Naive thymus-derived CD8-positive, alpha-beta T cell (primary cell): ENCODE measurements at regions not wholly inside any gene's neighbourhood (a gene's known extent, or its start where the extent isn't known, plus 50 kb on each side); places are given as distances from the start of the nearest gene placed in this dataset.

Source experiments
- ATAC-seq, 2 donors: fragments of 150-1000 bp; cut with Tn5 transposase in 1 of 2; sonication (Bioruptor Pico), chemical (Tn5 transposase) in 1 of 2; 1 replicate in 1 of 2; 2 replicates in 1 of 2; pipeline ENCODE4 v1.10.0; 2021; ENCODE audit warnings: mild to moderate bottlenecking in 2 of 2, moderate library complexity in 2 of 2
- POLR2A ChIA-PET: fragments of 350-600 bp; sonication (Branson Sonifier 250); formaldehyde crosslinking; loops from one replicate; lab custom pipeline; 2021; ENCODE audit warnings: antibody characterized with exemption; lab: Charles Lee
- DNase-seq, 10 donors: peaks; one replicate each; pipeline versions ENCODE4 v3.0.0 to v3.0.0-alpha.2; 2020 to 2022
- H3K27ac Mint-ChIP-seq, 10 donors: one replicate each; pipeline ENCODE4 v1.8.0; 2020 to 2022; ENCODE audit warnings: mild to moderate bottlenecking in 10 of 10, mixed read lengths in 10 of 10, moderate library complexity in 4 of 10, inconsistent platforms in 1 of 10
- H3K27me3 Mint-ChIP-seq, 5 donors: one replicate each; pipeline ENCODE4 v1.8.0; 2021 to 2022; ENCODE audit warnings: mixed read lengths in 5 of 5
- H3K36me3 Mint-ChIP-seq, 3 donors: one replicate each; pipeline ENCODE4 v1.8.0; 2020 to 2022; ENCODE audit warnings: mixed read lengths in 3 of 3, mild to moderate bottlenecking in 2 of 3, inconsistent platforms in 1 of 3
- H3K4me1 Mint-ChIP-seq, 4 donors: one replicate each; pipeline ENCODE4 v1.8.0; 2021 to 2022; ENCODE audit warnings: mixed read lengths in 4 of 4
- H3K4me3 Mint-ChIP-seq, 10 donors: one replicate each; pipeline ENCODE4 v1.8.0; 2020 to 2022; ENCODE audit warnings: mild to moderate bottlenecking in 10 of 10, mixed read lengths in 10 of 10, moderate library complexity in 6 of 10, inconsistent platforms in 1 of 10
- H3K9me3 Mint-ChIP-seq, 9 donors: one replicate each; pipeline ENCODE4 v1.8.0; 2020 to 2022; ENCODE audit warnings: mixed read lengths in 9 of 9, mild to moderate bottlenecking in 3 of 9, inconsistent platforms in 1 of 9, moderate library complexity in 1 of 9

DNA sequence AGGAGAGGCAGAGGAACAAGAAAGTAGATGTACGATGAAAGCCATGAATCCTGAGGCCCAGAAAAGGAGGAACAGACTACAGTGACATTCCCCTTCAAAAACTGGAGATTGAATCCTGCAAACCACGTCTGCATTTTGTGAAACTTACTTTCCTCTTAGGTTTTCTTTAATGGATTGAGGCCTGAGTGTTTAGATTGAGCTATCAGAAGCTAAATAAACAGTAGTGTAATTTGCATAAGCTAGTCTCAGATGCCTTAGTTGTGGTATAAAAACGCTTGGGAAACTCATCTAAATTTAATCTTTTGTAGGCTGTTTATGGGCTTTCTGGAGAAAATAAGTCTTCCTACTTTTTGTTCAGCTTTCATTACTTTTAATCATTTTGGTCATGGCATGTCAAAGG is 94.8 kb upstream of the HDAC9 start:
- no peaks in the 10 kb centered on the region for H3K36me3 Mint-ChIP-seq
- POLR2A ChIA-PET = no interaction called here
- no peak overlapping the region for H3K27ac Mint-ChIP-seq
- H3K27me3 Mint-ChIP-seq = peaks cover 0 to 4% (median 1%) of the 10 kb centered on the region in 5 donors
- ATAC-seq = no peak
- no peak overlapping the region for H3K4me3 Mint-ChIP-seq
- H3K4me1 Mint-ChIP-seq = peaks cover 0 to 36% (median 0%) of the 10 kb centered on the region in 4 donors
- H3K9me3 Mint-ChIP-seq = no peaks in the 10 kb centered on the region
- DNase-seq = no peak

DNA sequence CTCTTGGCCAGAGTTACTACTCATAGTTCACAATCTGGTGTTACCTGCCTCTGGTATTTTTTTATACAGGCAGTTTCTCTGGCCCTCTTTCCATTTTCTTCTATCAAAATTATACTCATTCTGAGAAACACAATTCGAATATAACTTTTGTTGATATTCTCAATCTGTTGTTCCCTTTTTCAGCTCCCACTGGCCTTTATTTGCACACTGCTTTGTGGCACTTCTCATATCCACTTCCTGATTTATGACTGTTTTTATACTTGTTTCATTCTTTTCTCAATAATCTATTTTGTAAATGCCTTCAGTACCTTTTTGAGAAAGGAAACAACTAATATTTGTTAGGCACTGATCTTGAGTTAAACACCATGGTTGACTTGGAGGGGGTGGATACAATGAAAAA is 93.8 kb upstream of the HDAC9 start:
- no peaks in the 10 kb centered on the region for H3K36me3 Mint-ChIP-seq
- ATAC-seq (no peak), DNase-seq (no peak)
- H3K9me3 Mint-ChIP-seq = no peaks in the 10 kb centered on the region
- peak overlapping the region in 1 of 10 donors; percentile 26 for H3K4me3 Mint-ChIP-seq
- peaks cover 0 to 4% (median 1%) of the 10 kb centered on the region in 5 donors for H3K27me3 Mint-ChIP-seq
- peaks cover 0 to 37% (median 0%) of the 10 kb centered on the region in 4 donors for H3K4me1 Mint-ChIP-seq
- POLR2A ChIA-PET = no interaction called here
- peak overlapping the region in 1 of 10 donors; percentile 65 for H3K27ac Mint-ChIP-seq

DNA sequence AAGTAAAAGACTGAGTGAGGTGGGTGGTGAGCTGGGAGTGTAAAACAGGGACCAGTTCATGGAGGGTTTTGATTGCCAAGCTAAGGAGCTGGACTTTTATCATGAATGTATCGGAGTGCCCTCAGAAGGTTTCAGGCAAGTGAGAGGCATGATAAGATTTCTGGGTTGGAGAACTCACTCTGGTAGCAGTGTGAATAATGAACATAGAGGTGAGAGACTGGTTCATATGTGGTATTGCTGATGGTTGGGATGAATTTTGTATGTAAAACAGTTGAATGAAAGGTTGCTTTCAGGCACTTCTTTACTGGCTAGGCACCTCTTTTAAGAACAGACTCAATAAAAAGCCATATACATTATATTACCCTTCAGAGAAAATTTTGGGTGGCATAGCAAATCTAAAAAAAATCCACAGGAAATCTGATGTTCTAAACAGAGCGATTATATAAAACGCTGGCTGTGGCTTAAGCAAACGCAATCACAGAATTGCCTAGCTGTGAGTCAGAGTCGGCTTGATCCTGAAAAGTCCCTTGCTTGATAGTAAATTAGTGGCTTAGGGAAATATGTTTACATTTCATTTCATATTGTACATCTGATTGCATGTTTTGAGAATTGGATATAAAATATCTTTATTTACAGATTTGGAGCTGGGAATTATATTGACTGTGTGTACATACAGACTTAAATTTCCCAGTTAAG is 92.9 kb upstream of the HDAC9 start:
- Mint-ChIP-seq H3K9me3 (no peaks in the 10 kb centered on the region), H3K27ac (no peak overlapping the region), H3K4me3 (no peak overlapping the region), H3K27me3 (peaks cover 0 to 9% (median 0%) of the 10 kb centered on the region in 5 donors), H3K36me3 (no peaks in the 10 kb centered on the region), H3K4me1 (peaks cover 0 to 37% (median 0%) of the 10 kb centered on the region in 4 donors)
- ATAC-seq (no peak), DNase-seq (no peak)
- POLR2A ChIA-PET = no interaction called here

- Mint-ChIP-seq H3K4me1 (peaks cover 0 to 28% (median 0%) of the 10 kb centered on the region in 4 donors), H3K27me3 (peaks cover 0 to 5% (median 0%) of the 10 kb centered on the region in 5 donors), H3K4me3 (no peak overlapping the region), H3K27ac (no peak overlapping the region), H3K36me3 (no peaks in the 10 kb centered on the region), H3K9me3 (no peaks in the 10 kb centered on the region)
- ATAC-seq (no peak), DNase-seq (no peak)
- POLR2A ChIA-PET = no interaction called here
These were observed 89.8 kb upstream of the HDAC9 start for GRCh38 chr7:18405726-18406125.

GRCh38 chr7:18407385-18407784 is 88.2 kb upstream of the HDAC9 start:
- POLR2A ChIA-PET = no interaction called here
- Mint-ChIP-seq H3K27ac (no peak overlapping the region), H3K4me1 (peaks cover 0 to 12% (median 0%) of the 10 kb centered on the region in 4 donors), H3K9me3 (no peaks in the 10 kb centered on the region), H3K36me3 (no peaks in the 10 kb centered on the region), H3K27me3 (peaks cover 0 to 5% (median 0%) of the 10 kb centered on the region in 5 donors), H3K4me3 (no peak overlapping the region)
- no peak for DNase-seq
- no peak for ATAC-seq

DNA sequence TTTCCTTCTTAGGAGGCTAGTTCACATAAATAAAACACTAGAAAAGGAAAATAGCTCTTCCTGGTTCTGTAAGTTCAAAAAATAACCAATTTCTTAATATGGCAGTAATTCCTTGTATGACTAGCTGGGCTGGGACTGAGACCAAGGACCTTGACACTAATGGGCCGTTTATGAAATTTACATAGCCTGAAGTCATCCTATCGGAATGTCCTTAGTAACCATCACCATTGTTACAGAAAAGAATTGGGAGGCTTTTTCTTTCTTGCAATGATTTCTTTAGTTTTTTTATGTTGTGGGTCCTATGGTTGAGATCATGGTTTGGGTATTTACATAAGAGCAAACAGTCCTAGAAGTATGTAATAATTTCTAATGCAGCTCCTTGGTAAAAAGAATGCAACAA is 87.1 kb upstream of the HDAC9 start:
- DNase-seq (no peak), ATAC-seq (no peak)
- Mint-ChIP-seq H3K27ac (no peak overlapping the region), H3K27me3 (peaks cover 0 to 5% (median 0%) of the 10 kb centered on the region in 5 donors), H3K9me3 (no peaks in the 10 kb centered on the region), H3K4me3 (no peak overlapping the region), H3K4me1 (peaks cover 0 to 8% (median 0%) of the 10 kb centered on the region in 4 donors), H3K36me3 (no peaks in the 10 kb centered on the region)
- POLR2A ChIA-PET = no interaction called here

- Mint-ChIP-seq H3K27ac (no peak overlapping the region), H3K4me3 (no peak overlapping the region), H3K9me3 (no peaks in the 10 kb centered on the region), H3K4me1 (peaks cover 0 to 8% (median 0%) of the 10 kb centered on the region in 4 donors), H3K36me3 (no peaks in the 10 kb centered on the region), H3K27me3 (peaks cover 0 to 5% (median 0%) of the 10 kb centered on the region in 5 donors)
- POLR2A ChIA-PET = no interaction called here
- ATAC-seq (no peak), DNase-seq (no peak)
These were observed 86.7 kb upstream of the HDAC9 start for GRCh38 chr7:18408868-18409267.

GRCh38 chr7:18413447-18413846 is 82.1 kb upstream of the HDAC9 start:
- Mint-ChIP-seq H3K9me3 (no peaks in the 10 kb centered on the region), H3K27me3 (no peaks in the 10 kb centered on the region), H3K36me3 (no peaks in the 10 kb centered on the region), H3K4me1 (no peaks in the 10 kb centered on the region), H3K4me3 (no peak overlapping the region), H3K27ac (no peak overlapping the region)
- ATAC-seq = no peak
- POLR2A ChIA-PET = no interaction called here
- no peak for DNase-seq

GRCh38 chr7:18414885-18415284 is 80.7 kb upstream of the HDAC9 start:
- no peaks in the 10 kb centered on the region for H3K36me3 Mint-ChIP-seq
- H3K27me3 Mint-ChIP-seq = no peaks in the 10 kb centered on the region
- H3K9me3 Mint-ChIP-seq = no peaks in the 10 kb centered on the region
- no peak overlapping the region for H3K4me3 Mint-ChIP-seq
- no peak for ATAC-seq
- no peak overlapping the region for H3K27ac Mint-ChIP-seq
- POLR2A ChIA-PET = no interaction called here
- H3K4me1 Mint-ChIP-seq = no peaks in the 10 kb centered on the region
- DNase-seq = no peak

DNA sequence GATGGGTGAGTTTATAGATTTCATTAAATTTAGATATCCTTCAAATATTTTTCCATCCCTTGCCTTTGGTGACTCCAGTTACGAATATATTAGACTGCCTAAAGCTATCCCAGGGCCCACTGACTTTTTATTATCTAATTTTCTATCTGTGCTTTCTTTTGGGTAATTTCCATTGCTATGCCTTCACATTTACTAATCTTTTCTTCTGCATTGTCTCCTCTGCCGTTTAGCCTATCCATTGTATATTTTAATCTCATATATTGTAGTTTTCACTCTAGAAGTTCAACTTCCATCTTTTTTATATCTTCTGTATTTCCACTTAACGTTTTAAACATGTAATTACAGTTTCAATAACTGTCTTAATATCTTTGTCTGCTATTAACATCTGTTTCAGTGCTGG is 78.6 kb upstream of the HDAC9 start:
- Mint-ChIP-seq H3K36me3 (no peaks in the 10 kb centered on the region), H3K9me3 (no peaks in the 10 kb centered on the region), H3K27ac (no peak overlapping the region), H3K4me1 (no peaks in the 10 kb centered on the region), H3K27me3 (no peaks in the 10 kb centered on the region), H3K4me3 (no peak overlapping the region)
- no peak for ATAC-seq
- DNase-seq = no peak
- POLR2A ChIA-PET = no interaction called here

- ATAC-seq (no peak), DNase-seq (no peak)
- H3K27ac Mint-ChIP-seq = no peak overlapping the region
- H3K36me3 Mint-ChIP-seq = no peaks in the 10 kb centered on the region
- POLR2A ChIA-PET = no interaction called here
- H3K9me3 Mint-ChIP-seq = no peaks in the 10 kb centered on the region
- H3K4me1 Mint-ChIP-seq = no peaks in the 10 kb centered on the region
- no peak overlapping the region for H3K4me3 Mint-ChIP-seq
- no peaks in the 10 kb centered on the region for H3K27me3 Mint-ChIP-seq
These were observed 76.1 kb upstream of the HDAC9 start for GRCh38 chr7:18419456-18419855.

DNA sequence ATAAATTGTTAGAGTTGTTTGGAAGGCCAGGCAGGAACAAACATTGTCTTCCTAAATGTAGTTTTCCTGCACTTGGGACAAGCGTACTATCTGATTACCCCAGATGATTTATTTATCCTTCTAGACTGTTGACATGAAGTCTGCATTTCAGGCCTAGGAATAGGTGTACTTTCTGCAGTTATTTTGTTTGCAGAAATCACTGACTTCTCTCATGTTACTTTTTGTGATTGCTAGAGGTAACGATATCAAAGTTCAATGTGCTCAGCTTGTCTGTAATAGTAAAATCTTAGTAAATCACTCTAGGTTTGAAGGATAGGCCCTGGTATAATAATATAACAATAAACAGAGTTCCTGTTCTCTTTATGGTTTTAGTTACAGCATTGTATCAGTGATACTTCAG is 75.4 kb upstream of the HDAC9 start:
- DNase-seq (no peak), ATAC-seq (no peak)
- H3K27ac Mint-ChIP-seq = no peak overlapping the region
- POLR2A ChIA-PET = no interaction called here
- no peaks in the 10 kb centered on the region for H3K36me3 Mint-ChIP-seq
- no peaks in the 10 kb centered on the region for H3K9me3 Mint-ChIP-seq
- H3K4me3 Mint-ChIP-seq = no peak overlapping the region
- H3K27me3 Mint-ChIP-seq = no peaks in the 10 kb centered on the region
- no peaks in the 10 kb centered on the region for H3K4me1 Mint-ChIP-seq

DNA sequence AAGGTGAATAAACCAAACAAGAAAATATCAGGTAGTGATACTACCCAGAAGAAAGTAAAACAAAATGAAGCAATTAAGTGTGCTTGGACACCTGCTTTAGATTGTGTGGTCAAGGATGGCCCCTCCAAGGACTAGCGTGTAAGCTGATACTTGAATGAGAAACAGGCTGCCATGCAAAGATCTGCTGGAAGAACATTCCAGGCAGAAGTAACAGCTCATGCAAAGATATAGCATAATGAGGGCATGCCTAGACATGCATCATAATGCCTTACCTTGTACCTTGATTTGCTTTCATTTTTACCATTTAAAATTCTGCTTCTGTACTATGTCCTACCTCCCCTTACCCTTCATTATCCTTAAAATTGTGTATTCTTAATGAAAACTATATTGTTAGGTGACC is 74.8 kb upstream of the HDAC9 start:
- H3K9me3 Mint-ChIP-seq = no peaks in the 10 kb centered on the region
- H3K27me3 Mint-ChIP-seq = no peaks in the 10 kb centered on the region
- ATAC-seq (no peak), DNase-seq (no peak)
- no peaks in the 10 kb centered on the region for H3K36me3 Mint-ChIP-seq
- H3K4me1 Mint-ChIP-seq = no peaks in the 10 kb centered on the region
- H3K27ac Mint-ChIP-seq = no peak overlapping the region
- POLR2A ChIA-PET = no interaction called here
- H3K4me3 Mint-ChIP-seq = no peak overlapping the region
